Tibial nerve (tissue), 3 donors: ENCODE measurements at regions not wholly inside any gene's neighbourhood (a gene's known extent, or its start where the extent isn't known, plus 50 kb on each side); places are given as distances from the start of the nearest gene placed in this dataset.

Experiments used
- POLR2A ChIP-seq, 2 donors: fragments of 450-650 bp; IDR thresholded peaks; one replicate each; pipeline ENCODE4 v1.6.1; 2017; ENCODE audit warnings: antibody characterized with exemption in 2 of 2, mild to moderate bottlenecking in 2 of 2, moderate library complexity in 2 of 2
- TF ChIP-seq, protein P1 (sequence below), 5 experiments: fragments of 200-600 bp in 3 of 5; fragments of 450-650 bp in 2 of 5; sonication (generic) in 3 of 5; IDR thresholded peaks; one replicate each; pipeline ENCODE4 v1.5.1; 2016 to 2019; ENCODE audit warnings: antibody characterized with exemption in 5 of 5, mild to moderate bottlenecking in 3 of 5, moderate library complexity in 2 of 5

DNA sequence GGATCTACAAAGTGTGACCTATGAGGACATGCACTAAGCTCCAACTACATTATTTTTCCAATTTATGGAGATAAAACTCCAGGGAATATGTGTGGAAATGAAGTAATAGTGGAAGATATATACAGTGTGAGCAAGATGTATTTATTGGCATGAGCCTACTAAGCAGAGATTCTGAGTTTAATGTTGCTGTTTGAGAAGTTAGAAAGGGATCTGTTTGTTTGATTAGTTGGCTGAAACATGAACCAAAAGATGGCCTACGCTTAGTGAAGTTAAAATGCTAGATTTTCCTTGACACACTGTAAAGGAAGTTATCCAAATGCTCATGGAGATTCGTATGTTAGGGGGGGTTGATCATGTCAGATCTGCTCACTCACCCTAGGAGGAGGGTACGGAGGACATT, 621.7 kb downstream of the TMEM182 start:
- TF ChIP-seq, protein P1, sequence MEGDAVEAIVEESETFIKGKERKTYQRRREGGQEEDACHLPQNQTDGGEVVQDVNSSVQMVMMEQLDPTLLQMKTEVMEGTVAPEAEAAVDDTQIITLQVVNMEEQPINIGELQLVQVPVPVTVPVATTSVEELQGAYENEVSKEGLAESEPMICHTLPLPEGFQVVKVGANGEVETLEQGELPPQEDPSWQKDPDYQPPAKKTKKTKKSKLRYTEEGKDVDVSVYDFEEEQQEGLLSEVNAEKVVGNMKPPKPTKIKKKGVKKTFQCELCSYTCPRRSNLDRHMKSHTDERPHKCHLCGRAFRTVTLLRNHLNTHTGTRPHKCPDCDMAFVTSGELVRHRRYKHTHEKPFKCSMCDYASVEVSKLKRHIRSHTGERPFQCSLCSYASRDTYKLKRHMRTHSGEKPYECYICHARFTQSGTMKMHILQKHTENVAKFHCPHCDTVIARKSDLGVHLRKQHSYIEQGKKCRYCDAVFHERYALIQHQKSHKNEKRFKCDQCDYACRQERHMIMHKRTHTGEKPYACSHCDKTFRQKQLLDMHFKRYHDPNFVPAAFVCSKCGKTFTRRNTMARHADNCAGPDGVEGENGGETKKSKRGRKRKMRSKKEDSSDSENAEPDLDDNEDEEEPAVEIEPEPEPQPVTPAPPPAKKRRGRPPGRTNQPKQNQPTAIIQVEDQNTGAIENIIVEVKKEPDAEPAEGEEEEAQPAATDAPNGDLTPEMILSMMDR (IDR thresholded peaks at IDR 0.05) = no peak
- no peak for TF ChIP-seq POLR2A (IDR thresholded peaks at IDR 0.05)
